ENCODE measurements at regions not wholly inside any gene's neighbourhood (a gene's known extent, or its start where the extent isn't known, plus 50 kb on each side); places are given as distances from the start of the nearest gene placed in this dataset.

DNA sequence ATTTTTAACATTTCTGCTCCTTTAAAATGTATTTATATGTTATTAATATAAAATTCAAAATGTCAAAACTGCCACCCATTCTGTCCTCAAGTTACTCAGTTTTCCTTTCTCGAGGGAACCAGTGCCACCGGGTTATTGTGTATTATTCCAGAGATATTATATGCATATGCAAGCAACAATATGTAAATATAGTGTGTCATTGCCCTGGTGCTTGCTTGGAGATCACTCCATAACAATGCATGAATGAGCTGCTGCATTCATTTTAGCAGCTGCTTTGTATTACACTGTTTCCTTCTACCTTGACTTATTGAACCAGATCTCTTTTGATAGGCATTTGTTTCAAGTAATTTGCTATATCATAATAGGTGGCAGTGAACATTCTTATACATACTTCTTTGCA, 509.1 kb downstream of the MCTP2 start (continued):
- TF ChIP-seq ZHX2 (IDR thresholded peaks at IDR 0.05; ENCODE audit: low read depth) (no peak), ZHX2 (CRISPR knock-in tag; IDR thresholded peaks at IDR 0.05; ENCODE audit: borderline replicate concordance) (no peak), ZNF142 (CRISPR knock-in tag; IDR thresholded peaks at IDR 0.05) (no peak), ZNF660 (CRISPR knock-in tag; IDR thresholded peaks at IDR 0.05; ENCODE audit: borderline replicate concordance, low read depth) (no peak)
